PC-3 (cell line): ENCODE measurements at regions not wholly inside any gene's neighbourhood (a gene's known extent, or its start where the extent isn't known, plus 50 kb on each side); places are given as distances from the start of the nearest gene placed in this dataset.

Source experiments
- ATAC-seq: fragments of 200-7000 bp; cut with Tn5 transposase; 2 replicates; pipeline ENCODE4 v1.9.1; 2020; ENCODE audit warnings: mild to moderate bottlenecking, moderate library complexity
- BruUV-seq: library from RNA; stranded (reverse); fragments of 400-500 nt; replicated peaks from 2 replicates; lab custom pipeline; 2021; lab: Mats Ljungman, UMichigan
- CTCF ChIA-PET: fragments of 300-600 bp; sonication (Branson Sonifier 250); formaldehyde crosslinking; loops from one replicate; lab custom pipeline; 2022; ENCODE audit warnings: antibody characterized with exemption; lab: Charles Lee
- POLR2A ChIA-PET: fragments of 300-600 bp; sonication (Branson Sonifier 250); formaldehyde crosslinking; loops from one replicate; lab custom pipeline; 2022; ENCODE audit warnings: antibody characterized with exemption; ENCODE audit not compliant: unreplicated experiment; lab: Charles Lee
- DNase-seq: peaks from one replicate; pipeline ENCODE4 v3.0.0-alpha.2; 2015
- H2AFZ ChIP-seq: fragments of 300-600 bp; sonication (generic); 2 replicates; pipeline ENCODE4 v1.6.0; 2016; ENCODE audit warnings: antibody characterized with exemption, low read length
- H3F3A ChIP-seq: fragments of 300-600 bp; sonication (generic); one replicate; pipeline ENCODE4 v1.6.0; 2017; ENCODE audit warnings: antibody characterized with exemption, low read length, control low read depth, mild to moderate bottlenecking; ENCODE audit not compliant: unreplicated experiment
- H3K27ac ChIP-seq: fragments of 300-600 bp; sonication (generic); 2 replicates; pipeline ENCODE4 v1.5.1; 2016; ENCODE audit warnings: mild to moderate bottlenecking, low read length
- H3K27me3 ChIP-seq: fragments of 300-600 bp; sonication (generic); 2 replicates; pipeline ENCODE4 v1.6.1; 2016; ENCODE audit warnings: low read length, mixed read lengths
- H3K36me3 ChIP-seq: fragments of 300-600 bp; sonication (generic); 2 replicates; pipeline ENCODE4 v1.6.1; 2016; ENCODE audit warnings: low read depth, mixed run types, low read length, mixed read lengths
- H3K4me1 ChIP-seq: fragments of 300-600 bp; sonication (generic); 2 replicates; pipeline ENCODE4 v1.5.1; 2016; ENCODE audit warnings: low read length; ENCODE audit not compliant: insufficient read depth
- H3K4me2 ChIP-seq: fragments of 300-600 bp; sonication (generic); 2 replicates; pipeline ENCODE4 v1.6.0; 2016; ENCODE audit warnings: low read length
- H3K4me3 ChIP-seq: fragments of 300-600 bp; sonication (generic); 2 replicates; pipeline ENCODE4 v1.5.1; 2016; ENCODE audit warnings: mild to moderate bottlenecking, low read length, mixed read lengths
- H3K79me2 ChIP-seq: fragments of 300-600 bp; sonication (generic); 2 replicates; pipeline ENCODE4 v1.6.1; 2017; ENCODE audit warnings: low read length, mixed read lengths
- H3K9ac ChIP-seq: fragments of 300-600 bp; sonication (generic); 2 replicates; pipeline ENCODE4 v1.6.0; 2016; ENCODE audit warnings: mild to moderate bottlenecking, low read length
- H3K9me2 ChIP-seq: fragments of 300-600 bp; sonication (generic); replicated peaks from 2 replicates; pipeline ENCODE4 v1.6.1; 2016; ENCODE audit warnings: mixed run types, low read length, mixed read lengths
- H3K9me3 ChIP-seq: fragments of 300-600 bp; sonication (generic); 2 replicates; pipeline ENCODE4 v1.6.1; 2016; ENCODE audit warnings: low read length, mixed read lengths
- H4K20me1 ChIP-seq: fragments of 300-600 bp; sonication (generic); 2 replicates; pipeline ENCODE4 v1.6.1; 2016; ENCODE audit warnings: low read length, mixed read lengths
- EZH2 ChIP-seq: fragments of 300-600 bp; sonication (generic); IDR thresholded peaks from one replicate; pipeline ENCODE4 v1.6.1; 2017; ENCODE audit warnings: antibody characterized with exemption, mild to moderate bottlenecking, low read length; ENCODE audit not compliant: unreplicated experiment
- EZH2phosphoT487 ChIP-seq: fragments of 300-600 bp; sonication (generic); IDR thresholded peaks from 2 replicates; pipeline ENCODE4 v1.6.1; 2018; ENCODE audit warnings: mild to moderate bottlenecking, antibody characterized with exemption, low read length, borderline replicate concordance
- intact Hi-C: fragments of 100-400 bp; cut with micrococcal nuclease; formaldehyde crosslinking; loops from 2 replicates; pipeline ENCODE4 v1.9.0; 2023
- TF ChIP-seq, protein P1 (sequence below): fragments of 300-600 bp; sonication (generic); conservative IDR thresholded peaks from 2 replicates; pipeline ENCODE4 v1.5.1; 2017; ENCODE audit warnings: antibody characterized with exemption, low read depth, mild to moderate bottlenecking, low read length

DNA sequence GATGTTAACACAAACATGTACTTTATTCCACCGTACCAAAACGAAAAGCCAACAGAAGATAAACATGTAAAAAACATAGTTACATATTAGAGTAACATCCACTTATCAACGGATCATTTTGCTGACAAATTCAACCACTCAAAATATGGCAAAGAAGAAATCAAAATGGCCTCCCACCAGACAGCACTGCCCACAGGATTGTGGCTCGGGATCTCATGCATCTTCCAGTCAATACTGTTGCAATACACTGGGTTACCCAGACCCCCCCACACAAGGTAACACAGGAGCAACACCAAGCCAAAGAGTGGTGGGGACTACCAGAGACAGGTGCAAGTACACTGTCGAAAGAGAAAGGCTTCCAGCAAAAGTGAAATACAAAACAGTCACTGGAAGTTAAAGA, 57.9 kb upstream of the NHSL1 start:
- H3F3A ChIP-seq, result no peaks in the 10 kb centered on the region
- H3K27me3 ChIP-seq, result no peaks in the 10 kb centered on the region
- no peaks in the 10 kb centered on the region for H3K36me3 ChIP-seq
- no peak overlapping the region for H3K4me2 ChIP-seq
- POLR2A ChIA-PET, result no interaction called here
- no peaks in the 10 kb centered on the region for H3K9me2 ChIP-seq
- H3K9ac ChIP-seq, result no peak overlapping the region
- DNase-seq (no peak), ATAC-seq (no peak)
- no peaks in the 10 kb centered on the region for H3K9me3 ChIP-seq
- H4K20me1 ChIP-seq, result no peaks in the 10 kb centered on the region
- TF ChIP-seq EZH2phosphoT487, result no peak
- TF ChIP-seq, protein P1, sequence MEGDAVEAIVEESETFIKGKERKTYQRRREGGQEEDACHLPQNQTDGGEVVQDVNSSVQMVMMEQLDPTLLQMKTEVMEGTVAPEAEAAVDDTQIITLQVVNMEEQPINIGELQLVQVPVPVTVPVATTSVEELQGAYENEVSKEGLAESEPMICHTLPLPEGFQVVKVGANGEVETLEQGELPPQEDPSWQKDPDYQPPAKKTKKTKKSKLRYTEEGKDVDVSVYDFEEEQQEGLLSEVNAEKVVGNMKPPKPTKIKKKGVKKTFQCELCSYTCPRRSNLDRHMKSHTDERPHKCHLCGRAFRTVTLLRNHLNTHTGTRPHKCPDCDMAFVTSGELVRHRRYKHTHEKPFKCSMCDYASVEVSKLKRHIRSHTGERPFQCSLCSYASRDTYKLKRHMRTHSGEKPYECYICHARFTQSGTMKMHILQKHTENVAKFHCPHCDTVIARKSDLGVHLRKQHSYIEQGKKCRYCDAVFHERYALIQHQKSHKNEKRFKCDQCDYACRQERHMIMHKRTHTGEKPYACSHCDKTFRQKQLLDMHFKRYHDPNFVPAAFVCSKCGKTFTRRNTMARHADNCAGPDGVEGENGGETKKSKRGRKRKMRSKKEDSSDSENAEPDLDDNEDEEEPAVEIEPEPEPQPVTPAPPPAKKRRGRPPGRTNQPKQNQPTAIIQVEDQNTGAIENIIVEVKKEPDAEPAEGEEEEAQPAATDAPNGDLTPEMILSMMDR, result no peak
- no peak for TF ChIP-seq EZH2
- H2AFZ ChIP-seq, result no peak overlapping the region
- CTCF ChIA-PET, result no interaction called here
- BruUV-seq, result no TSS peak
- intact Hi-C loops, result no loop called here
- no peak overlapping the region for H3K27ac ChIP-seq
- H3K79me2 ChIP-seq, result peaks cover 7% of the 10 kb centered on the region; the same call in 1 of the 2 replicates
- H3K4me3 ChIP-seq, result no peak overlapping the region
- H3K4me1 ChIP-seq, result peaks cover 11% of the 10 kb centered on the region

DNA sequence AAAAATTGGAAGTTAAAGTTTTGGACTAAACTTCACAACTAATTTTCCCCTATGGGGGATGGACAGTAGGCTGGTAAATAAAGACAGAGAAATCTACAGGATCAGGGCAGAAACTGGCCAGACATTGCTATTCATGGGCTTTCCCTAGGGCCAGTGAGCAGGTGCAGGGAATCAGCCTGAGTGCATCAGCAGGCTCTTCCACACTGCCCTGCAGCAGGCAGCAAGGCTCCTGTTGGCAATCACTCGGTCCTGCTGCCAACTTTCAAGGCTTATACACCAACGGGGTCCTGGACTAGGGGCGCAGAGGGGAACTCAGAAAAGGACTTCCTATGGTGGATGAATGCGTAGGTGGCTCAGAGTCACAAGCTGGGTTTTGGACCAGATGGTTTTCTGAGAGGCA, 59.8 kb upstream of the NHSL1 start:
- DNase-seq (no peak), ATAC-seq (no peak)
- H3K4me2 ChIP-seq, result no peak overlapping the region
- intact Hi-C loops, result no loop called here
- BruUV-seq, result no TSS peak
- CTCF ChIA-PET, result no interaction called here
- H3K4me1 ChIP-seq, result peaks cover 19% of the 10 kb centered on the region
- H3F3A ChIP-seq, result no peaks in the 10 kb centered on the region
- TF ChIP-seq EZH2phosphoT487, result no peak
- TF ChIP-seq EZH2, result no peak
- TF ChIP-seq, protein P1, result no peak
- no peak overlapping the region for H3K9ac ChIP-seq
- POLR2A ChIA-PET, result no interaction called here
- peaks cover 6% of the 10 kb centered on the region; the same call in 1 of the 2 replicates for H3K79me2 ChIP-seq
- H3K9me2 ChIP-seq, result no peaks in the 10 kb centered on the region
- H3K27ac ChIP-seq, result no peak overlapping the region
- no peaks in the 10 kb centered on the region for H3K36me3 ChIP-seq
- no peaks in the 10 kb centered on the region for H3K9me3 ChIP-seq
- H3K27me3 ChIP-seq, result no peaks in the 10 kb centered on the region
- no peak overlapping the region for H3K4me3 ChIP-seq
- H2AFZ ChIP-seq, result no peak overlapping the region
- no peaks in the 10 kb centered on the region for H4K20me1 ChIP-seq

DNA sequence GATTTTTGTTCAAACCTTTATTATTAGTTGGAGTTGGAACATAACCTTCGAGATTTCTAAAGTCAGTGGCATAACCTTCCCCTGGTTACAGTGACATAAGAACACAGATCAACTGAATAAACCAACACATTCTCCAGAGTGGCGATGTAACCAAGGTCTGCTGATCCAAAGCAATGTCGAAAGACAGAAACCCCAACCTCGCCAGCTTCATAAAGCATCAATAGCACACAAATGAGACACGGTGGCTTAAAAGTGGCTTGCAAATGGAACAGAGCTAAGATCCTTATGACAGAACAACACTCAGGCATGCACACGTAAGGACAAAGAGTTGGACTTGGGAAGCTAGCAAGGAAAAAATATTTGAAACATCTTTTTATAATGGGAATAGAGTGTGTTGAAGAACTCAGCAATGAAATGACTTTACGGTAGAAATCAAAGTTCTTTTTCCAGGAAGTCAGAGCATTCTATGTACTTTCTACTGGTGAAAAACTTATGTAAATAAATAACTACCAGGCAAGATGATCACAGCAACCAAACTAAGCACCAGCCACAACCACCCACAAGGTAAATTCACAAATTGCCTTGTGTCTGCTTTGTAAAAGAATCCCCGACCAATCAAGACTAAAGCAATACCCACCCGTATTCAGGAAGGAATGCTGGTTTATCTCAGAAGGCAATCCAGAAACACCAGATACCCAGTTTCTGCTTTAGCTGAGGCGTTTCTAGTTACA, 61.0 kb upstream of the NHSL1 start:
- ChIA-PET POLR2A (no interaction called here), CTCF (no interaction called here)
- no peaks in the 10 kb centered on the region for H4K20me1 ChIP-seq
- no TSS peak for BruUV-seq
- H3K4me2 ChIP-seq, result no peak overlapping the region
- peaks cover 15% of the 10 kb centered on the region for H3K4me1 ChIP-seq
- no peaks in the 10 kb centered on the region for H3F3A ChIP-seq
- no peaks in the 10 kb centered on the region for H3K9me3 ChIP-seq
- DNase-seq (no peak), ATAC-seq (no peak)
- H3K9me2 ChIP-seq, result no peaks in the 10 kb centered on the region
- TF ChIP-seq EZH2, result no peak
- TF ChIP-seq EZH2phosphoT487, result no peak
- H3K79me2 ChIP-seq, result no peaks in the 10 kb centered on the region
- intact Hi-C loops, result no loop called here
- H3K27ac ChIP-seq, result no peak overlapping the region
- no peak overlapping the region for H3K4me3 ChIP-seq
- H3K36me3 ChIP-seq, result no peaks in the 10 kb centered on the region
- H3K9ac ChIP-seq, result no peak overlapping the region
- no peaks in the 10 kb centered on the region for H3K27me3 ChIP-seq
- no peak overlapping the region for H2AFZ ChIP-seq
